DND-41 (cell line): ENCODE measurements at regions not wholly inside any gene's neighbourhood (a gene's known extent, or its start where the extent isn't known, plus 50 kb on each side); places are given as distances from the start of the nearest gene placed in this dataset.

ENCODE experiments used
- ATAC-seq: fragments of 200-7000 bp; cut with Tn5 transposase; 3 replicates; pipeline ENCODE4 v1.9.1; 2021; ENCODE audit warnings: low read depth; ENCODE audit not compliant: insufficient read depth
- DNase-seq: peaks from one replicate; pipeline ENCODE4 v3.0.0-alpha.2; 2020
- H2AFZ ChIP-seq: 2 replicates; pipeline ENCODE4 v1.6.0; 2012; ENCODE audit warnings: low read depth, low read length
- H3K27ac ChIP-seq: 2 replicates; pipeline ENCODE4 v1.5.1; 2012; ENCODE audit warnings: low read length, inconsistent platforms
- H3K27me3 ChIP-seq: fragments of 200-600 bp; sonication (generic); 2 replicates; pipeline ENCODE4 v1.6.0; 2012; ENCODE audit warnings: low read length, mild to moderate bottlenecking, inconsistent platforms; ENCODE audit not compliant: insufficient read depth, poor library complexity
- H3K36me3 ChIP-seq: 2 replicates; pipeline ENCODE4 v1.5.1; 2012; ENCODE audit warnings: low read length, inconsistent platforms; ENCODE audit not compliant: insufficient read depth
- H3K4me1 ChIP-seq: 2 replicates; pipeline ENCODE4 v1.5.1; 2012; ENCODE audit warnings: mild to moderate bottlenecking, low read length; ENCODE audit not compliant: insufficient read depth
- H3K4me2 ChIP-seq: 2 replicates; pipeline ENCODE4 v1.6.0; 2012; ENCODE audit warnings: mild to moderate bottlenecking, moderate library complexity, low read length, inconsistent platforms; ENCODE audit not compliant: insufficient read depth
- H3K4me3 ChIP-seq, 2 experiments: fragments of 200-600 bp in 1 of 2; shearing (Covaris generic) in 1 of 2; 2 replicates each; pipeline ENCODE4 v1.5.1; 2012 to 2016; ENCODE audit warnings: inconsistent platforms in 2 of 2, low read length in 2 of 2, mild to moderate bottlenecking in 2 of 2, low read depth in 1 of 2, moderate library complexity in 1 of 2
- H3K79me2 ChIP-seq: 2 replicates; pipeline ENCODE4 v1.6.0; 2012; ENCODE audit warnings: low read length, inconsistent platforms; ENCODE audit not compliant: insufficient read depth
- H3K9ac ChIP-seq: 2 replicates; pipeline ENCODE4 v1.6.0; 2012; ENCODE audit warnings: low read depth, mild to moderate bottlenecking, inconsistent platforms, low read length, moderate library complexity
- H3K9me3 ChIP-seq: 2 replicates; pipeline ENCODE4 v1.5.1; 2012; ENCODE audit warnings: low read length, moderate library complexity, mild to moderate bottlenecking, inconsistent platforms; ENCODE audit not compliant: insufficient read depth, severe bottlenecking
- H4K20me1 ChIP-seq: 2 replicates; pipeline ENCODE4 v1.6.0; 2012; ENCODE audit warnings: low read length; ENCODE audit not compliant: insufficient read depth
- CTCF ChIP-seq: IDR thresholded peaks from 2 replicates; pipeline ENCODE4 v1.5.1; 2012; ENCODE audit warnings: borderline replicate concordance, low read length, moderate library complexity, mild to moderate bottlenecking; ENCODE audit not compliant: poor library complexity, severe bottlenecking; ENCODE audit errors: extremely low read depth
- EZH2 ChIP-seq: IDR thresholded peaks from 3 replicates; pipeline ENCODE4 v1.6.1; 2012; ENCODE audit warnings: borderline replicate concordance, low read depth, mild to moderate bottlenecking, moderate library complexity, low read length, inconsistent platforms; ENCODE audit not compliant: severe bottlenecking

GRCh38 chr6:142684371-142684770, 260.6 kb downstream of the HIVEP2 start:
- no peaks in the 10 kb centered on the region for H3K79me2 ChIP-seq
- H3K4me2 ChIP-seq, result no peak overlapping the region
- TF ChIP-seq CTCF (no peak), EZH2 (no peak)
- H3K9ac ChIP-seq, result no peak overlapping the region
- no peaks in the 10 kb centered on the region for H3K27me3 ChIP-seq
- no peaks in the 10 kb centered on the region for H4K20me1 ChIP-seq
- no peaks in the 10 kb centered on the region for H3K4me1 ChIP-seq
- H2AFZ ChIP-seq, result no peak overlapping the region
- H3K9me3 ChIP-seq, result no peaks in the 10 kb centered on the region
- H3K36me3 ChIP-seq, result no peaks in the 10 kb centered on the region
- no peak for ATAC-seq
- H3K27ac ChIP-seq, result no peak overlapping the region
- no peak overlapping the region for H3K4me3 ChIP-seq
- DNase-seq, result no peak

- ATAC-seq (no peak), DNase-seq (no peak)
- Histone ChIP-seq H4K20me1 (no peaks in the 10 kb centered on the region), H3K9ac (no peak overlapping the region), H3K4me3 (no peak overlapping the region), H3K36me3 (no peaks in the 10 kb centered on the region), H3K79me2 (no peaks in the 10 kb centered on the region), H3K4me2 (no peak overlapping the region), H3K27me3 (no peaks in the 10 kb centered on the region), H3K9me3 (no peaks in the 10 kb centered on the region), H3K27ac (no peak overlapping the region), H3K4me1 (no peaks in the 10 kb centered on the region), H2AFZ (no peak overlapping the region)
- TF ChIP-seq CTCF, result no peak
- no peak for TF ChIP-seq EZH2
These were observed 259.0 kb downstream of the HIVEP2 start for GRCh38 chr6:142685852-142686506.

GRCh38 chr6:142686507-142686887, 258.5 kb downstream of the HIVEP2 start:
- H3K27me3 ChIP-seq, result no peaks in the 10 kb centered on the region
- H3K79me2 ChIP-seq, result no peaks in the 10 kb centered on the region
- ATAC-seq, result no peak
- no peak overlapping the region for H3K4me3 ChIP-seq
- no peak overlapping the region for H3K4me2 ChIP-seq
- H2AFZ ChIP-seq, result no peak overlapping the region
- DNase-seq, result no peak
- H3K4me1 ChIP-seq, result no peaks in the 10 kb centered on the region
- H3K9ac ChIP-seq, result no peak overlapping the region
- no peak for TF ChIP-seq EZH2
- TF ChIP-seq CTCF, result no peak
- no peaks in the 10 kb centered on the region for H3K36me3 ChIP-seq
- H3K9me3 ChIP-seq, result no peaks in the 10 kb centered on the region
- H3K27ac ChIP-seq, result no peak overlapping the region
- no peaks in the 10 kb centered on the region for H4K20me1 ChIP-seq
